KBM-7 (cell line): ENCODE measurements at regions not wholly inside any gene's neighbourhood (a gene's known extent, or its start where the extent isn't known, plus 50 kb on each side); places are given as distances from the start of the nearest gene placed in this dataset.

Experiments used
- DNase-seq: peaks from one replicate; pipeline ENCODE4 v3.0.0-alpha.2; 2015
- in situ Hi-C: fragments of 300-500 bp; cut with MboI; formaldehyde crosslinking; loops from 2 replicates; pipeline ENCODE4 v1.14.3; 2020; ENCODE audit warnings: low sequenced_read_pairs, low pct_unique_long_range_greater_than_20kb, mixed read lengths

DNA sequence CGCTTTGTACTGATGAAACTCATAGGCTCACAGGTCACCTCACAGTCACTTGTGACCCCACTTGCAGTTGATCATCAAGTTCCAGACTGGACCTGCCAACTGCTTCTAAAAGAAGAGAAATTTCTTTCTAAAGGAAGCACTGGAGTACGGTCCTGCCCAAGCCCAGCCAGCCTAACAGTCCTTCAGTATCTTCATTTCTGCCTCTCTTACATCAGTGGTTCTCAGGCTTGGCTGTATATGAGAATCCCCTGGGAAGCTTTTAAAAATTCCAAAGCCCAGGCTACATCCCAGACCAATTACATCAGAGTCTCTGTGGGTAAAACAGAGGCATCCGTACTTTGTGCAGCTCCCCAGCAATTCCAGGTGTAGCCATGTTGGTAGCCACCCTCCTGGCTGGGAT, 282.1 kb downstream of the NFIB start:
- in situ Hi-C loops, result no loop called here
- DNase-seq, result no peak

- in situ Hi-C loops, result no loop called here
- no peak for DNase-seq
These were observed 282.9 kb downstream of the NFIB start for GRCh38 chr9:14031060-14031414.

DNA sequence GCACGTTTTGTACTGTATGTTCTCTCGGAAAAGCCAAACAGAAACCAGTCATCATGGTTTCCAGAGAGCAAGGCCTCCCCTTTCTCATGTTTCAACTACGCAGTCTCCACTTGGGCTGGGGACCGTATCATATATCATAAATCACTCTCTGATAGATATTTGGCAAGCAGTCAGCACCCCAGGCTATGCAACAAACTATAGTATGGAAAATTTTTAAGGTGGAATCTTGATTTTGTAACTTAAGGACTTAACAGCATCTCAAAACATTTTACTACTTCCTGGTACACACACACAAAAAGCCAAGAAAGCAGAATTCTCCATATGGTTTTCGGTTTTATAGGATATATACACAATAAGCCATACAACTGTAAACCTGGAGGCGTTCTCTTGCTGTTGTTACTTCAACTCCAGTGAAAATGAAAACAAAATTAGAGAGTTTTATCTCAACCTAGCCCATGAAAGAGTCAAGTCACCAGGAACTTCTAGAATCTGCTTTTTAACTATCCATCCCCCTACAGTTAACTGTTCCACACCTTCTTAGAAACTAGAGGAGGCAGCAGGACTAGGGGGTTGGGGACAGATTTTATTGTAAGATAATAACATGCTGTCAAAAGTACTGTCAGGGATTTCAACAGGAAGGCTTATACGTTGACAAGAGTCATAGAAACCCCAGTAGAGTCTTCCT, 283.4 kb downstream of the NFIB start:
- in situ Hi-C loops, result no loop called here
- no peak for DNase-seq

DNA sequence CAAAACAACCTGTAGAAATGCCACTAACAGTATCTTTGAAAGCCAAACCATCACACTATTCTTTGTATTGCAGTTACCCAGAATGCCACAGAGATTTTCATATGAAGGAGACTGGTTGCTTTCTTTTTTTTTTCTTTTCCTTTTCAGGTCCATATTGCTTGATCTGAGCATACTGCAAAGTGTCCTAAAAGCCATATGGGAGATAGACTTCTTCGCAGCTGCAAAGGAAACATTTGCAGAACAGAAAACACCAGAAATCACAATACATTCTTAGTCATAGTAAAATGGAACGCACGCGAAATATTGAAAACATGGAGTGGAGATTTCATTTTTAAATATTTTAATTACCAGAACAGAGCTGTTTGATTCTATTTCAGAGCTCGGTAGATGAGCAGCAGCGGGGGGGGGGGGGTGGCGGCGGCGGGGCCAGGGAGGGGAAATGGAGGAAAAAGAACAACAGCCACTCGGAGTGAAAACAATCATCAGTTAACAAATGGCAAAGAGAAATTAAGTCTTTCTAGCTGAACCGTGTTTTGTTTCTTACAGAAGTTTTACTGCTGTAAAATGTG, 284.1 kb downstream of the NFIB start:
- in situ Hi-C loops, result no loop called here
- DNase-seq, result no peak

DNA sequence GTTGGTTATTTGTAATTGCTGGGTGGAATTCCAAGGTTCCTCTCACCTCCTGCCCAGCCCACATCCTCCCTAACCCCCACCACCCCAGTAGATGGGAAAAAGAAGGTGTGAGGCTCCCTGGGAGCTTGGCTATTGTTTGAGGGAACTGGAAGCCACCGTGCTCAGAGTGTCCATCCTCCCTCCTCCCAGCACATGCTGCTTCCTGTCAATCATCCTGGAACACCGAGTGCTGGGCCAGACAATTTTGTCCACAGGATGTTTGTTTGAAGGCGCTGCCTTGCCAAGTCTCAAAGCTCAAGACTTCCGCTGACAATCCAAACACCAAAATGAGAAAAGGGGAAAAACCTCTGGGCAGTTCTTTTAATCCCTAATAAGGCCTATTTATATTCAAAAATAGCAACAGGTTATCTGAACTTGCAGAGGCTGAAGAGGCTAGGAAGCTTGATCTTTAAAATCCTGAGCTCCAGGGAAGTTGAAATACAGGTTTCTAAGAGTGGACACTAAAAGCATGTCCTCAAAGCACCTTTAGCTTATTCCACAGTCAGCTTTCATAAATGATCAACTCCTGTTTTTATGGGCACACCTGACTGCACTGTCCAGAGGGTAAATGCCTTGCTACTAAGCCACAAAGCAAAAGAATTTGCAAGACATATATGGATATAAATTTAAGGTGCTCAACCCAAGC, 286.7 kb downstream of the NFIB start:
- in situ Hi-C loops, result no loop called here
- DNase-seq, result no peak

DNA sequence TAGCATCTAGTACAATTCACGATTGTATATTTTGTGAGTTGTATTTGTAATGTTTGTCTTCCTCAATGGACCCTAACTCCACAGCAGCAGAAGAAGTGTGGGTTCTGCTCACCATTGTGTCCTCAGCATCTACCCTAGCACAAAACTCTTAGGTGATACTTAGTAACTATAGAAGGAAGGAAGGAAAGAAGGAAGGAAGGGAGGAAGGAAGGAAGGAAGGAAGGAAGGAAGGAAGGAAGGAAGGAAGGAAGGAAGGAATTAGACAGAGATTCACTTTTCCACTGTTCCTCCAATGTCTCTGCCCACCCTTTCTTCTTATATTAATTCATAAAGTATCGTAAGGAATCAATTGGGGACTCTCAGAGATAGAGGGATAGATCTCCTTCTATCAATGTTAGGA, 288.2 kb downstream of the NFIB start:
- in situ Hi-C loops, result no loop called here
- DNase-seq, result no peak

DNA sequence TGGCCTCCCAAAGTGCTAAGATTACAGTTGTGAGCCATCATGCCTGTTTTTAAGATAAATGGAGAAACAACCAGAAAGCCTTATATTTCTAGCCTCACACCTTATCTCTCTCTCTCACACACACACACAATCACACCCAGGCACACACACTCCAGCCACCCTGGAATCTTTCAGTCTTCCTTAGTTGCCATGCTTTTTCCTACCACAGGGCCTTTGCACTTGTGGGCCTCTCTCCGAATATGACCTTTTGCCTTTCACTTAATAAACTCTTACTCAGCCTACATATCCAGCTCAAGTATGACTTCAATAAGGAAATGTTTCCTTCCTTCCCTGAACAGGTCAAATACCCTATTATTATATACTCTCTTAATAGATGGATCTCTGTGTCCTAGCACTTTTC, 290.7 kb downstream of the NFIB start:
- in situ Hi-C loops, result no loop called here
- DNase-seq, result no peak

DNA sequence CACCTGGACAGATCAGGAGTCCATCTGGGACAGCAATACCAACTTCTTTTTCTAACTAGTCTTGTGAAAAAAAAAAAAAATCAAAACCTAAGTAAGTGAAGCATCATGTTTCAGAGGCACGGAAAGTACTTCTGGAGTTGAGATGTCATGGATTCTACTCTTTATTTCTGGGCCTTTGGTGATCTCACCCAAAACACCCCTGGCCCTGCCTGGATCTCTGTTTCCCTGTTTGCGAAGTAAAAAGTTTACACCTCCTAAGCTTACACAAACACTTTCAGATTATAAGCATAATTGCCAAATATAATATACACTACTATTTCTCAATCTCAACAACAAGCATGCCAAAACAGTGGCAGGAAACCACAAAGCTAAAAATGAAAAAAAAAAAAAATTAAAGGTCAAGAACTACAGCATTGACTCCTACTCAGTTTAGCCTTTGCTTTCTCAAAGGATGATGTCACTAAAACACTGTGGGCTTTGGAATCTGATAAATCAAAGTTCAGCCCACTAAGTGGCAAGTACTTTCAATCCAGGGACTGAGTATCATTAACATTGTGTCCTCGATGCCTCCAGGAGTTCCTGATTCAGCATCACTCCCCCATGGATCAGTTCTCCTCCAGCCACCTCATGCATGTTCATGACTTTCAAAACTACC, 291.9 kb downstream of the NFIB start:
- in situ Hi-C loops, result no loop called here
- DNase-seq, result no peak

DNA sequence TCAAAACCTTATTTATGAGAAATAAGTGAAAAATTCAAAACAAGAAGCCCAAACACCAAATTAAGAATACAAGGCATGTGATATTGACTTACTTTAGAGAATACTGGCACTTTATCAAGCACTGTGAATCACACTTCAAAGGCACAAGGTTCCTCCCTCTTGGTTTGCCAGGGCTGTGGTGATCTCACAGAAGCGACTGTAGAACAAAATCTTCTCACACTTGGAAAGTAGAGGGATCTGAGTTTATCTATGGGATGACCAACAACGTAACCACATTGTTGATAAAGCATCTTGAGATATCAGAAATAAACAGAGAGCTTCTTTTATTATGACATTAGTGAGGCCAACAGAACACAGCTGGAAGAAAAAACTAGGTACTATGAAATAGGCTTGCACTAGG, 295.9 kb downstream of the NFIB start:
- DNase-seq, result no peak
- in situ Hi-C loops, result no loop called here

- DNase-seq, result no peak
- in situ Hi-C loops, result no loop called here
These were observed 299.2 kb downstream of the NFIB start for GRCh38 chr9:14014744-14015143.

- DNase-seq, result no peak
- in situ Hi-C loops, result no loop called here
These were observed 299.7 kb downstream of the NFIB start for GRCh38 chr9:14014218-14014617.

GRCh38 chr9:14011799-14012560, 302.0 kb downstream of the NFIB start:
- in situ Hi-C loops, result no loop called here
- DNase-seq, result no peak

DNA sequence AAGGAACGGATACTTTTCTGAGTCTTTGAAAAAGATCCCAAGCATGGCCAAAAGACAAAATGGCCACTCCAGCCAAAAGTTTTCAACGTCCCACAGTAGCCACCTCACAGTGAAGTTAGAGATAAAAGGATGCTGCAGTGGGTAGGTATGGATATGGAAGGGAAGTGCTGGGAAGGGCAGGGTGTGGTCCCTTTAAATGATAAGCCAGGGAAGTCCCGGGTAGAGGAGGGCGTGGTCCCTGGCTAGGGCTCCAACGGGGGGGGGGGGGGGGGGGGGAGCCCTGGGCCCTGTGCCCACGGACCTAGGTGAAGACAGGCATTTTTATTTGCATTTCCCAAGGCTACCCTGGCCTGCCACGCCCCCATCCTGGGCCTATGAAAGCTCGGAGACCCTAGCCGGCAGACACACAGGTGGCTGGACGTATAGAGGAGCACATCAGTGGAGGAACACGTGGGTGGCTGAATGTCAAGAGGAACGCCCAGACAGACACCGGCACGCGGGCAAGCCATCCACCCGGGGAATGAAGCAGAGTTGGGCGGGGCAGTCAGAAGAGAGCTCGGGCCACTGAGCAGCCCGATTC, 306.7 kb downstream of the NFIB start:
- DNase-seq, result no peak
- in situ Hi-C loops, result no loop called here

DNA sequence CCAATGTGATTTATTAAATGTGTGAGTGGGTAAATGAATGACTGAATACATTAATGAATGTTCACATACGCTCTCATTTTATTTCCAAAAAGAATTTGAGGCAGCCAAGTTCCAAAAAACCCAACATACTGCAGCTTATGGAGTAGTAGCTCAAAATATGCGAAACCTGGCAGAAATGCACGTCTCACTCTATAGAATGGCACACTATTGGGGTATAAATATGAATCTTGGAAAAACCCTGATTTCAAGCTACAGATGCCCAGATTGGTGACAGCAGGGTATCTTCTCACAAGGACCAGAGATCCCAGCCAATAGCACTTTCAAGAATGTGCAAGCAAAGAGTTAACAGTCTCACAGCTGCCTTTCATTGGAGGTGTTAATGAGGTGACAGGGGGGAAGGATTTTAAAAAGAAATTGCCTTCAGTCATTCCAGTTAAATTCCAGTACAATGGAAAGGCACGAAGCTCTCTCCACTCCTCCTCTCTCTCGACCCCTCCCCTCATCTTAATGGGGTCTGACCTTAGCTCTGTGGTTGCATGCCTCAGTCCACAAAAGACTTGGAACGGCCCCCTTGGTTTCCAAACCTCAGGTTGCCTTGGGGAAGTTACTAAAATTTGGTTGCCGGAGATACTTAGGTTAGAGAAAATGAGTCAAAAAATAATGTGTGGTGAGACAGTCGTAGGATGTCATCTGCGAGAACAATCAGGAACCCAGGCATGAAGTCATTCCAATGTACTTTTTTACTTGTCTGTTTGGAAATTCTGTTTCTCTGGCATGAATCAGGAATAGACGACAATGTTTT, 307.4 kb downstream of the NFIB start:
- in situ Hi-C loops, result no loop called here
- no peak for DNase-seq

DNA sequence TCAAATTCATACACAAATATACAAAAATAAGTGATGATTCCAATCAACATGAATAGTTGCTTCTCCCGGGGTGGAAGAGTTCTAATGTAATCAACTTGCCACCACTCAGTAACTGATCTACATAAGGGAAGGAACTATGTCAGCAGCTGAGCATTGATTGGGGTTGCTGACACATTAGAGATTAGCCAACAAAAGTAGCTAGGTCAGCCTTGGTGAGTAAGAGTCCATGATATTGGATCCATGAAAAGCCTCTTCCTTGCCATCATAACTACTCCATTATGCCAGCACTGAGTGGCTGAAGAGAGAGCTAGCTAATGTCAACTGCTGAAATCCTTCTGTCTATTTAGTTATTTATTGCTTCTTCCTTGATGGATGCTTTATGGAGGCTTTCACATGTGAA, 309.8 kb downstream of the NFIB start:
- no peak for DNase-seq
- in situ Hi-C loops, result no loop called here

- in situ Hi-C loops, result no loop called here
- DNase-seq, result no peak
These were observed 319.7 kb downstream of the NFIB start for GRCh38 chr9:13994240-13994639.

DNA sequence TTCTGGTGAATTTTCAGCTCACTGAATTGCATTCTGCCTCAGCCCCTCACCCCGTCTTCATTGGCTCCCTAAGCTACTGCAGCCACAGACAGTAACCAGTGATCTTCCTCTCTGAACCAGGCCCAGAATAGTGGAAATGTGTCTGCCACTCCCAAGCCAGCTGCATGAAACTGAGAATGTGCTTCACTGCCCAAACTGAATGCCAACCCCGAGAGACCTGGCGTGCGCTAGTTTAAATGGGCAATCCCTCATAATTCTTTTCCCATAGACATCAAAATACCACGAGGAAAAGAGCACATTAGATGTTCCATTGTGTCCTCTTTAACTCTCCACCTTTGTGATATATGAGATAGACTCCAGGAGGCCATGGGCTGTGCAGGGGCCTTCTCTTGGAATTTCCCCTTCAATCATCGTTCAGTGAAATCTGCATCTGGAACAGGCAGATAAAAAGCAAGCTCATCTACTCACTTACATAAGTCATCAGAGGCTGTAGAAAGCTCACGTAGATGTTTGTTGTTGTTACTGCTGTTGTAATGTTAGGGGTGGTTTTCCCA, 320.2 kb downstream of the NFIB start:
- DNase-seq, result no peak
- in situ Hi-C loops, result no loop called here
